Keratinocyte (primary cell): ENCODE measurements at regions not wholly inside any gene's neighbourhood (a gene's known extent, or its start where the extent isn't known, plus 50 kb on each side); places are given as distances from the start of the nearest gene placed in this dataset.

ENCODE experiments used
- DNase-seq: peaks from one replicate; pipeline ENCODE4 v3.0.0-alpha.2; 2011; ENCODE audit warnings: low read depth, missing footprints, low spot score
- FAIRE-seq: peaks from 2 replicates; lab custom pipeline; 2011; peaks lifted over from hg19 to GRCh38; lab: Jason Lieb, UNC
- H2AFZ ChIP-seq: 2 replicates; pipeline ENCODE4 v1.6.0; 2012; ENCODE audit warnings: low read length, control low read depth, inconsistent platforms; ENCODE audit not compliant: control insufficient read depth
- H3K27ac ChIP-seq: 2 replicates; pipeline ENCODE4 v1.5.1; 2011; ENCODE audit warnings: low read length; ENCODE audit not compliant: control insufficient read depth, insufficient read depth
- H3K27me3 ChIP-seq: 3 replicates; pipeline ENCODE4 v1.6.0; 2011; ENCODE audit warnings: low read length; ENCODE audit not compliant: control insufficient read depth, insufficient read depth; ENCODE audit errors: extremely low read depth
- H3K36me3 ChIP-seq, 2 experiments: 2 replicates in 1 of 2; 3 replicates in 1 of 2; pipeline ENCODE4 v1.5.1; 2011; ENCODE audit warnings: low read length in 2 of 2, mild to moderate bottlenecking in 1 of 2; ENCODE audit not compliant: control insufficient read depth in 2 of 2, insufficient read depth in 2 of 2; ENCODE audit errors: extremely low read depth in 1 of 2
- H3K4me1 ChIP-seq: 3 replicates; pipeline ENCODE4 v1.5.1; 2011; ENCODE audit warnings: low read length; ENCODE audit not compliant: control insufficient read depth, insufficient read depth; ENCODE audit errors: extremely low read depth
- H3K4me2 ChIP-seq: 3 replicates; pipeline ENCODE4 v1.6.0; 2011; ENCODE audit warnings: low read depth, low read length; ENCODE audit not compliant: control insufficient read depth, insufficient read depth; ENCODE audit errors: extremely low read depth
- H3K4me3 ChIP-seq, 3 experiments: fragments of 200-600 bp in 1 of 3; sonication (generic) in 1 of 3; 2 replicates in 2 of 3; 3 replicates in 1 of 3; pipeline ENCODE4 v1.5.1; 2011 to 2016; ENCODE audit warnings: low read length in 3 of 3, mild to moderate bottlenecking in 3 of 3, control low read depth in 2 of 3, inconsistent platforms in 1 of 3, low read depth in 1 of 3, mixed read lengths in 1 of 3, mixed run types in 1 of 3, moderate library complexity in 1 of 3; ENCODE audit not compliant: control insufficient read depth in 2 of 3, insufficient read depth in 2 of 3; ENCODE audit errors: extremely low read depth in 1 of 3
- H3K79me2 ChIP-seq: 2 replicates; pipeline ENCODE4 v1.6.0; 2012; ENCODE audit warnings: low read length; ENCODE audit not compliant: control insufficient read depth, insufficient read depth
- H3K9ac ChIP-seq: 3 replicates; pipeline ENCODE4 v1.6.0; 2011; ENCODE audit warnings: low read length; ENCODE audit not compliant: control insufficient read depth, insufficient read depth; ENCODE audit errors: extremely low read depth
- H3K9me1 ChIP-seq: 3 replicates; pipeline ENCODE4 v1.6.0; 2011; ENCODE audit warnings: low read length; ENCODE audit not compliant: control insufficient read depth, insufficient read depth; ENCODE audit errors: extremely low read depth
- H3K9me3 ChIP-seq: 2 replicates; pipeline ENCODE4 v1.5.1; 2012; ENCODE audit warnings: low read depth, low read length; ENCODE audit not compliant: control insufficient read depth
- H4K20me1 ChIP-seq: 3 replicates; pipeline ENCODE4 v1.6.0; 2011; ENCODE audit warnings: low read length; ENCODE audit not compliant: control insufficient read depth, insufficient read depth; ENCODE audit errors: extremely low read depth
- EZH2 ChIP-seq: IDR thresholded peaks from one replicate; pipeline ENCODE4 v1.6.1; 2012; ENCODE audit warnings: inconsistent platforms, mild to moderate bottlenecking, low read length, moderate library complexity
- dilution Hi-C: fragments of 300-500 bp; cut with MboI; formaldehyde crosslinking; loops from one replicate; pipeline ENCODE4 v1.7.0; 2020; ENCODE audit warnings: low sequenced_read_pairs; ENCODE audit not compliant: extremely low pct_ligation_motif_present
- TF ChIP-seq, protein P1 (sequence below), 3 experiments: IDR thresholded peaks in 1 of 3; conservative IDR thresholded peaks in 1 of 3; optimal IDR thresholded peaks in 1 of 3; 2 replicates in 2 of 3; 3 replicates in 1 of 3; pipeline versions ENCODE3 to v1.5.1; 2011; ENCODE audit warnings: low read length in 3 of 3, mild to moderate bottlenecking in 3 of 3, moderate library complexity in 2 of 3, control low read depth in 1 of 3, inconsistent platforms in 1 of 3; ENCODE audit not compliant: insufficient read depth in 2 of 3; ENCODE audit errors: extremely low read depth in 1 of 3

GRCh38 chr5:74371621-74372020, 268.9 kb downstream of the ENC1 start:
- dilution Hi-C loops, result no loop called here
- Histone ChIP-seq H3K9ac (no peak overlapping the region), H3K4me2 (no peak overlapping the region), H2AFZ (no peak overlapping the region), H3K36me3 (no peaks in the 10 kb centered on the region), H3K9me3 (no peaks in the 10 kb centered on the region), H3K4me1 (peaks cover 3% of the 10 kb centered on the region), H3K4me3 (no peak overlapping the region), H3K79me2 (no peaks in the 10 kb centered on the region), H3K27me3 (no peaks in the 10 kb centered on the region), H3K27ac (no peak overlapping the region), H3K9me1 (no peaks in the 10 kb centered on the region), H4K20me1 (no peaks in the 10 kb centered on the region)
- TF ChIP-seq EZH2, result no peak
- TF ChIP-seq, protein P1, sequence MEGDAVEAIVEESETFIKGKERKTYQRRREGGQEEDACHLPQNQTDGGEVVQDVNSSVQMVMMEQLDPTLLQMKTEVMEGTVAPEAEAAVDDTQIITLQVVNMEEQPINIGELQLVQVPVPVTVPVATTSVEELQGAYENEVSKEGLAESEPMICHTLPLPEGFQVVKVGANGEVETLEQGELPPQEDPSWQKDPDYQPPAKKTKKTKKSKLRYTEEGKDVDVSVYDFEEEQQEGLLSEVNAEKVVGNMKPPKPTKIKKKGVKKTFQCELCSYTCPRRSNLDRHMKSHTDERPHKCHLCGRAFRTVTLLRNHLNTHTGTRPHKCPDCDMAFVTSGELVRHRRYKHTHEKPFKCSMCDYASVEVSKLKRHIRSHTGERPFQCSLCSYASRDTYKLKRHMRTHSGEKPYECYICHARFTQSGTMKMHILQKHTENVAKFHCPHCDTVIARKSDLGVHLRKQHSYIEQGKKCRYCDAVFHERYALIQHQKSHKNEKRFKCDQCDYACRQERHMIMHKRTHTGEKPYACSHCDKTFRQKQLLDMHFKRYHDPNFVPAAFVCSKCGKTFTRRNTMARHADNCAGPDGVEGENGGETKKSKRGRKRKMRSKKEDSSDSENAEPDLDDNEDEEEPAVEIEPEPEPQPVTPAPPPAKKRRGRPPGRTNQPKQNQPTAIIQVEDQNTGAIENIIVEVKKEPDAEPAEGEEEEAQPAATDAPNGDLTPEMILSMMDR (optimal IDR thresholded peaks at IDR 0.05 in 1 of 3, IDR thresholded peaks at IDR 0.05 in 1 of 3, conservative IDR thresholded peaks at IDR 0.05 in 1 of 3; ENCODE audit: extremely low read depth in 1 of 3, insufficient read depth in 2 of 3, low read length in 3 of 3), result no peak
- FAIRE-seq (no peak), DNase-seq (no peak)

DNA sequence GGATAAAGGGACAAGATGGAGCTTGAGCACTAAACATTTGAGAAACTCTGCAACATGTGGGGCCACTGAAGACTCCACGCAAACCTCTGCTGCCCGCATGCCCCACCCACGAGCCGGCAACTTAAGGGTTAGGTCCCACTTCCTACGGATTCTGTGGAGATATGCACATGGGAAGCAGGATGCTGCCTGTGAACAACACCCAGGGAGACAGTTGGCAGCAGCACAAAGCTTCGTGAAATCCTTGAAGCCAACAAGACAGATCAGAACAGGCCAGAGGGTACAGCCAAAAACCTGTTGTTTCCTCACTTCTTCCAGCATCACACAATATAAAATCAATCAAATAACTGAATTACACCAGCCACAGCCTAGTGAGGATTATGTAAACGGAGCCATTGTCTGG, 270.4 kb downstream of the ENC1 start:
- Histone ChIP-seq H3K9me3 (no peaks in the 10 kb centered on the region), H3K27me3 (no peaks in the 10 kb centered on the region), H3K4me3 (no peak overlapping the region), H3K36me3 (no peaks in the 10 kb centered on the region), H3K79me2 (no peaks in the 10 kb centered on the region), H3K9me1 (no peaks in the 10 kb centered on the region), H3K4me2 (no peak overlapping the region), H2AFZ (peak overlapping the region; percentile 41), H3K4me1 (peaks cover under 1% of the 10 kb centered on the region), H3K27ac (no peak overlapping the region), H4K20me1 (no peaks in the 10 kb centered on the region), H3K9ac (no peak overlapping the region)
- FAIRE-seq, result peak; percentile 69
- dilution Hi-C loops, result no loop called here
- DNase-seq, result no peak
- TF ChIP-seq, protein P1 (optimal IDR thresholded peaks at IDR 0.05 in 1 of 3, IDR thresholded peaks at IDR 0.05 in 1 of 3, conservative IDR thresholded peaks at IDR 0.05 in 1 of 3; ENCODE audit: extremely low read depth in 1 of 3, insufficient read depth in 2 of 3, low read length in 3 of 3), result no peak
- TF ChIP-seq EZH2, result no peak
